HepG2 (cell line): ENCODE measurements at regions not wholly inside any gene's neighbourhood (a gene's known extent, or its start where the extent isn't known, plus 50 kb on each side); places are given as distances from the start of the nearest gene placed in this dataset.

Experiments
- ATAC-seq: fragments of 200-7000 bp; cut with Tn5 transposase; 3 replicates; pipeline ENCODE4 v1.9.1; 2020; ENCODE audit warnings: mild to moderate bottlenecking, moderate library complexity
- BruUV-seq: library from RNA; stranded (reverse); fragments of 400-500 nt; replicated peaks from 2 replicates; lab custom pipeline; 2021; lab: Mats Ljungman, UMichigan
- CTCF ChIA-PET: fragments of 300-600 bp; formaldehyde crosslinking; extraction: SDS; loops from one replicate; lab custom pipeline; 2021; ENCODE audit warnings: low total read pairs, inconsistent platforms, low intra/inter-chr PET ratio; lab: Yijun Ruan, JAX
- POLR2A ChIA-PET: fragments of 350-600 bp; sonication (Branson Sonifier 250); formaldehyde crosslinking; loops from one replicate; lab custom pipeline; 2020; ENCODE audit warnings: antibody characterized with exemption, inconsistent platforms; lab: Yijun Ruan, JAX
- DNase-seq: peaks from one replicate; pipeline ENCODE4 v3.0.0-alpha.2; 2015; ENCODE audit warnings: low spot score
- FAIRE-seq: peaks from 3 replicates; lab custom pipeline; 2011; peaks lifted over from hg19 to GRCh38; lab: Jason Lieb, UNC
- H2AFZ ChIP-seq: one replicate; pipeline ENCODE4 v1.6.1; 2011; ENCODE audit warnings: low read length, inconsistent platforms
- H3K27ac ChIP-seq: fragments of 300-600 bp; 3 replicates; pipeline ENCODE4 v1.8.0; 2011; ENCODE audit warnings: mixed run types, mild to moderate bottlenecking, mixed read lengths, low read length, inconsistent platforms; ENCODE audit not compliant: insufficient read depth; ENCODE audit errors: extremely low read length
- H3K27me3 ChIP-seq, 2 experiments: fragments of 200-600 bp in 1 of 2; 2 replicates in 1 of 2; 3 replicates in 1 of 2; pipeline versions ENCODE4 v1.6.0 to v1.8.0; 2011; ENCODE audit warnings: low read length in 2 of 2, mild to moderate bottlenecking in 2 of 2, moderate library complexity in 2 of 2, inconsistent platforms in 1 of 2; ENCODE audit not compliant: insufficient read depth in 2 of 2, control insufficient read depth in 1 of 2
- H3K36me3 ChIP-seq, 2 experiments: fragments of 200-600 bp in 1 of 2; replicated peaks in 1 of 2; 2 replicates in 1 of 2; 3 replicates in 1 of 2; pipeline versions ENCODE4 v1.5.1 to v1.8.0; 2011; ENCODE audit warnings: low read length in 2 of 2, inconsistent platforms in 1 of 2; ENCODE audit not compliant: insufficient read depth in 2 of 2, control insufficient read depth in 1 of 2
- H3K4me1 ChIP-seq: 2 replicates; pipeline ENCODE4 v1.5.1; 2012; ENCODE audit warnings: low read length, inconsistent platforms; ENCODE audit not compliant: insufficient read depth
- H3K4me2 ChIP-seq: 2 replicates; pipeline ENCODE4 v1.6.0; 2011; ENCODE audit warnings: low read depth, low read length, inconsistent platforms
- H3K4me3 ChIP-seq, 3 experiments: fragments of 200-600 bp in 1 of 3; sonication (generic), shearing (Covaris generic) in 1 of 3; replicated peaks in 1 of 3; 2 replicates each; pipeline ENCODE4 v1.5.1; 2011 to 2016; ENCODE audit warnings: low read length in 3 of 3, inconsistent platforms in 2 of 3, low read depth in 2 of 3, mild to moderate bottlenecking in 2 of 3, control low read depth in 1 of 3, mixed read lengths in 1 of 3; ENCODE audit not compliant: insufficient read depth in 1 of 3
- H3K79me2 ChIP-seq: one replicate; pipeline ENCODE4 v1.6.1; 2011; ENCODE audit warnings: low read length, inconsistent platforms; ENCODE audit not compliant: insufficient read depth
- H3K9ac ChIP-seq: 2 replicates; pipeline ENCODE4 v1.6.0; 2011; ENCODE audit warnings: mild to moderate bottlenecking, low read depth, low read length, inconsistent platforms; ENCODE audit not compliant: insufficient read depth
- H3K9me3 ChIP-seq: 2 replicates; pipeline ENCODE4 v1.5.1; 2012; ENCODE audit warnings: mild to moderate bottlenecking, low read length
- H4K20me1 ChIP-seq: 2 replicates; pipeline ENCODE4 v1.6.0; 2011; ENCODE audit warnings: inconsistent platforms, mild to moderate bottlenecking, low read length, moderate library complexity; ENCODE audit not compliant: insufficient read depth
- ARNTL ChIP-seq: sonication (generic); formaldehyde crosslinking; IDR thresholded peaks from 2 replicates; pipeline ENCODE4 v1.4.0; 2020; ENCODE audit warnings: mild to moderate bottlenecking, missing genetic modification reagents
- ATF1 ChIP-seq: IDR thresholded peaks from 2 replicates; pipeline ENCODE4 v1.6.1; 2016; ENCODE audit warnings: mild to moderate bottlenecking, control low read depth
- BRD4 ChIP-seq: sonication (generic); formaldehyde crosslinking; IDR thresholded peaks from 2 replicates; pipeline ENCODE4 v1.4.0; 2020; ENCODE audit warnings: missing genetic modification reagents
- CHD2 ChIP-seq: IDR thresholded peaks from 2 replicates; pipeline ENCODE4 v1.6.1; 2011; ENCODE audit warnings: low read depth, low read length, improper control_type of control experiment
- DDIT3 ChIP-seq: sonication (generic); formaldehyde crosslinking; IDR thresholded peaks from 2 replicates; pipeline ENCODE4 v1.4.0; 2020; ENCODE audit warnings: mild to moderate bottlenecking, missing genetic modification reagents
- HMG20A ChIP-seq: IDR thresholded peaks from 2 replicates; pipeline ENCODE4 v1.6.1; 2016; ENCODE audit warnings: borderline replicate concordance
- LCORL ChIP-seq, 2 experiments: fragments of 450-650 bp in 1 of 2; sonication (generic) in 1 of 2; formaldehyde crosslinking in 1 of 2; IDR thresholded peaks; 2 replicates each; pipeline versions ENCODE4 v1.5.0 to v1.6.1; 2017 to 2020; ENCODE audit warnings: antibody characterized with exemption in 1 of 2, missing genetic modification reagents in 1 of 2
- NFIB ChIP-seq: sonication (generic); formaldehyde crosslinking; IDR thresholded peaks from 2 replicates; pipeline ENCODE4 v1.9.0; 2021; ENCODE audit warnings: missing genetic modification reagents, mild to moderate bottlenecking, borderline replicate concordance
- TFAP4 ChIP-seq: sonication (generic); IDR thresholded peaks from 2 replicates; pipeline ENCODE4 v1.6.1; 2016; ENCODE audit warnings: low read depth, borderline replicate concordance
- ZNF207 ChIP-seq: fragments of 450-650 bp; IDR thresholded peaks from 2 replicates; pipeline ENCODE4 v1.6.1; 2016; ENCODE audit warnings: antibody characterized with exemption, borderline replicate concordance
- ZNF607 ChIP-seq: sonication (generic); formaldehyde crosslinking; IDR thresholded peaks from 2 replicates; pipeline ENCODE4 v1.5.1; 2020; ENCODE audit warnings: missing genetic modification reagents, mild to moderate bottlenecking, borderline replicate concordance
- ZNF761 ChIP-seq: sonication (generic); formaldehyde crosslinking; conservative IDR thresholded peaks from 2 replicates; pipeline ENCODE4 v1.4.0; 2020; ENCODE audit warnings: mild to moderate bottlenecking, missing genetic modification reagents
- ZNF773 ChIP-seq: sonication (generic); formaldehyde crosslinking; IDR thresholded peaks from 2 replicates; pipeline ENCODE4 v1.4.0; 2020; ENCODE audit warnings: missing genetic modification reagents, borderline replicate concordance
- ZNF782 ChIP-seq: sonication (generic); formaldehyde crosslinking; IDR thresholded peaks from 2 replicates; pipeline ENCODE4 v1.4.0; 2020; ENCODE audit warnings: missing genetic modification reagents, mild to moderate bottlenecking, borderline replicate concordance
- WGBS: methylation state at CpG from one replicate; pipeline ENCODE4 v1.1.6; 2017; ENCODE audit warnings: low lambda C conversion rate; 5-methylcytosine and 5-hydroxymethylcytosine counted together
- in situ Hi-C: cut with HindIII; loops from 2 replicates; pipeline ENCODE4 v1.10.0; 2017; ENCODE audit warnings: low pct_unique_long_range_greater_than_20kb; ENCODE audit not compliant: extremely low pct_ligation_motif_present
- intact Hi-C: fragments of 100-400 bp; cut with micrococcal nuclease; formaldehyde crosslinking; loops from one replicate; pipeline ENCODE4 v1.10.0; 2022; ENCODE audit not compliant: unreplicated experiment

GRCh38 chr14:101623685-101624444, 62.6 kb downstream of the DIO3 start:
- peaks cover 0 to 22% of the 10 kb centered on the region in 2 experiments; a peak in 2 of 5 replicates for H3K27me3 ChIP-seq
- no peak overlapping the region for H3K4me3 ChIP-seq
- ATAC-seq (no peak), FAIRE-seq (no peak), DNase-seq (no peak)
- H3K36me3 ChIP-seq, result no peaks in the 10 kb centered on the region
- H3K4me2 ChIP-seq, result no peak overlapping the region
- TF ChIP-seq ZNF607 (CRISPR knock-in tag), result no peak
- no peak for TF ChIP-seq ARNTL (CRISPR knock-in tag)
- no peak for TF ChIP-seq ZNF782 (CRISPR knock-in tag)
- no peak for TF ChIP-seq DDIT3 (CRISPR knock-in tag)
- TF ChIP-seq ATF1 (CRISPR knock-in tag), result no peak
- no peak for TF ChIP-seq BRD4 (CRISPR knock-in tag)
- intact Hi-C loops (no loop called here), in situ Hi-C loops (no loop called here)
- no peak overlapping the region for H3K9ac ChIP-seq
- ChIA-PET CTCF (no interaction called here), POLR2A (no interaction called here)
- H3K4me1 ChIP-seq, result peaks cover 5% of the 10 kb centered on the region
- no peak overlapping the region for H3K27ac ChIP-seq
- H2AFZ ChIP-seq, result no peak overlapping the region
- H4K20me1 ChIP-seq, result no peaks in the 10 kb centered on the region
- 40% methylated on average over 9 of the region's 9 CpGs for WGBS
- no peaks in the 10 kb centered on the region for H3K79me2 ChIP-seq
- no peaks in the 10 kb centered on the region for H3K9me3 ChIP-seq
- no TSS peak for BruUV-seq

GRCh38 chr14:101624536-101624935, 63.2 kb downstream of the DIO3 start:
- no peaks in the 10 kb centered on the region for H3K9me3 ChIP-seq
- no peak overlapping the region for H3K27ac ChIP-seq
- TF ChIP-seq HMG20A (CRISPR knock-in tag), result no peak
- TF ChIP-seq TFAP4, result no peak
- TF ChIP-seq ZNF773 (CRISPR knock-in tag), result no peak
- no peak for TF ChIP-seq CHD2
- TF ChIP-seq ZNF761 (CRISPR knock-in tag), result no peak
- TF ChIP-seq NFIB (CRISPR knock-in tag), result no peak
- no peak for TF ChIP-seq LCORL (IDR thresholded peaks at IDR 0.05)
- no peak for TF ChIP-seq LCORL (CRISPR knock-in tag; IDR thresholded peaks at IDR 0.05)
- no peak for TF ChIP-seq ZNF207
- H3K9ac ChIP-seq, result no peak overlapping the region
- no peaks in the 10 kb centered on the region for H3K79me2 ChIP-seq
- ATAC-seq (no peak), DNase-seq (no peak), FAIRE-seq (no peak)
- no peaks in the 10 kb centered on the region for H3K36me3 ChIP-seq
- BruUV-seq, result no TSS peak
- 30% methylated on average over 6 of the region's 11 CpGs for WGBS
- peaks cover 12% of the 10 kb centered on the region for H3K4me1 ChIP-seq
- CTCF ChIA-PET, result no interaction called here
- H3K27me3 ChIP-seq, result peaks cover 0 to 24% of the 10 kb centered on the region in 2 experiments; a peak in 2 of 5 replicates
- intact Hi-C loops (no loop called here), in situ Hi-C loops (no loop called here)
- no peaks in the 10 kb centered on the region for H4K20me1 ChIP-seq
- POLR2A ChIA-PET, result no interaction called here
- no peak overlapping the region for H3K4me3 ChIP-seq
- no peak overlapping the region for H2AFZ ChIP-seq
- H3K4me2 ChIP-seq, result no peak overlapping the region
